ENCODE measurements at regions not wholly inside any gene's neighbourhood (a gene's known extent, or its start where the extent isn't known, plus 50 kb on each side); places are given as distances from the start of the nearest gene placed in this dataset.

- H3K4me3 ChIP-seq (ENCODE audit: low read depth, low read length) = no peak overlapping the region
- TF ChIP-seq CTCF (IDR thresholded peaks at IDR 0.05; ENCODE audit: low read depth, low read length, missing control alignments) = no peak
- no peak for DNase-seq (ENCODE audit: low read depth)
Measured at GRCh38 chr3:165462636-165463334, 266.6 kb upstream of the SLITRK3 start.

- no peak for DNase-seq (ENCODE audit: low read depth)
- H3K4me3 ChIP-seq (ENCODE audit: low read depth, low read length) = no peak overlapping the region
- TF ChIP-seq CTCF (IDR thresholded peaks at IDR 0.05; ENCODE audit: low read depth, low read length, missing control alignments) = no peak
Measured at GRCh38 chr3:165459924-165460835, 264.0 kb upstream of the SLITRK3 start.

- no peak for TF ChIP-seq CTCF (IDR thresholded peaks at IDR 0.05; ENCODE audit: low read depth, low read length, missing control alignments)
- no peak for DNase-seq (ENCODE audit: low read depth)
- H3K4me3 ChIP-seq (ENCODE audit: low read depth, low read length) = no peak overlapping the region
Measured at GRCh38 chr3:165459111-165459510, 262.9 kb upstream of the SLITRK3 start.

- no peak for TF ChIP-seq CTCF (IDR thresholded peaks at IDR 0.05; ENCODE audit: low read depth, low read length, missing control alignments)
- no peak overlapping the region for H3K4me3 ChIP-seq (ENCODE audit: low read depth, low read length)
- DNase-seq (ENCODE audit: low read depth) = no peak
Measured at GRCh38 chr3:165457096-165457495, 260.9 kb upstream of the SLITRK3 start.

- no peak overlapping the region for H3K4me3 ChIP-seq (ENCODE audit: low read depth, low read length)
- no peak for DNase-seq (ENCODE audit: low read depth)
- TF ChIP-seq CTCF (IDR thresholded peaks at IDR 0.05; ENCODE audit: low read depth, low read length, missing control alignments) = no peak
Measured at GRCh38 chr3:165455793-165456192, 259.6 kb upstream of the SLITRK3 start.

GRCh38 chr3:165455360-165455759, 259.2 kb upstream of the SLITRK3 start:
- TF ChIP-seq CTCF (IDR thresholded peaks at IDR 0.05; ENCODE audit: low read depth, low read length, missing control alignments) = no peak
- no peak for DNase-seq (ENCODE audit: low read depth)
- no peak overlapping the region for H3K4me3 ChIP-seq (ENCODE audit: low read depth, low read length)

Measured in GM12864 (cell line).